B cell (primary cell): ENCODE measurements at regions not wholly inside any gene's neighbourhood (a gene's known extent, or its start where the extent isn't known, plus 50 kb on each side); places are given as distances from the start of the nearest gene placed in this dataset.

Source experiments
- ATAC-seq: fragments of 200-7000 bp; cut with Tn5 transposase; one replicate; pipeline ENCODE4 v1.10.0; 2021; ENCODE audit warnings: low read depth, mild to moderate bottlenecking, moderate number of reproducible peaks, moderate library complexity
- CTCF ChIA-PET: fragments of 350-600 bp; sonication (Branson Sonifier 250); formaldehyde crosslinking; loops from one replicate; lab custom pipeline; 2021; ENCODE audit warnings: antibody characterized with exemption, inconsistent platforms; lab: Charles Lee
- POLR2A ChIA-PET: fragments of 350-600 bp; sonication (Branson Sonifier 250); formaldehyde crosslinking; loops from one replicate; lab custom pipeline; 2021; ENCODE audit warnings: antibody characterized with exemption; lab: Charles Lee
- DNase-seq: peaks from one replicate; pipeline ENCODE4 v3.0.0; 2013
- H2AFZ ChIP-seq: 2 replicates; pipeline ENCODE4 v1.6.1; 2012; ENCODE audit warnings: mild to moderate bottlenecking, low read depth, low read length; ENCODE audit not compliant: insufficient read depth, poor library complexity, severe bottlenecking
- H3K27ac ChIP-seq, 2 donors: 1 replicate in 1 of 2; 2 replicates in 1 of 2; pipeline ENCODE4 v1.5.1; 2012 to 2013; ENCODE audit warnings: low read length in 2 of 2, mild to moderate bottlenecking in 2 of 2, moderate library complexity in 1 of 2
- H3K27me3 ChIP-seq, 4 experiments: fragments of 200-600 bp in 1 of 4; sonication (generic) in 1 of 4; replicated peaks in 1 of 4; 1 replicate in 2 of 4; 2 replicates in 2 of 4; pipeline versions ENCODE4 v1.6.1 to v1.7.0; 2013 to 2016; ENCODE audit warnings: low read length in 3 of 4, mild to moderate bottlenecking in 2 of 4, mixed read lengths in 1 of 4, moderate library complexity in 1 of 4; ENCODE audit not compliant: insufficient read depth in 4 of 4, control insufficient read depth in 3 of 4; ENCODE audit errors: control extremely low read depth in 1 of 4
- H3K36me3 ChIP-seq, 2 experiments: replicated peaks in 1 of 2; 1 replicate in 1 of 2; 2 replicates in 1 of 2; pipeline versions ENCODE4 v1.6.1 to v1.7.1; 2013; ENCODE audit warnings: low read length in 1 of 2; ENCODE audit not compliant: insufficient read depth in 2 of 2, control insufficient read depth in 1 of 2; ENCODE audit errors: control extremely low read depth in 1 of 2, extremely low read depth in 1 of 2
- H3K4me1 ChIP-seq, 2 donors: fragments of 200-600 bp in 1 of 2; sonication (generic) in 1 of 2; 1 replicate in 1 of 2; 2 replicates in 1 of 2; pipeline versions ENCODE4 v1.5.1 to v1.6.1; 2013 to 2017; ENCODE audit warnings: low read length in 2 of 2; ENCODE audit not compliant: control insufficient read depth in 2 of 2, insufficient read depth in 2 of 2
- H3K4me2 ChIP-seq: replicated peaks from 2 replicates; pipeline ENCODE3; 2012; ENCODE audit warnings: mild to moderate bottlenecking, low read depth, low read length; ENCODE audit not compliant: poor library complexity, severe bottlenecking
- H3K4me3 ChIP-seq, 5 experiments: fragments of 200-600 bp in 1 of 5; sonication (generic) in 1 of 5; 1 replicate in 3 of 5; 2 replicates in 2 of 5; pipeline versions ENCODE4 v1.5.1 to v1.7.0; 2011 to 2016; ENCODE audit warnings: low read length in 4 of 5, mild to moderate bottlenecking in 4 of 5, low read depth in 2 of 5, control low read depth in 1 of 5, moderate library complexity in 1 of 5; ENCODE audit not compliant: insufficient read depth in 1 of 5; ENCODE audit errors: control extremely low read depth in 1 of 5, extremely low read depth in 1 of 5
- H3K79me2 ChIP-seq: fragments of 200-600 bp; sonication (generic); one replicate; pipeline ENCODE4 v1.6.0; 2016; ENCODE audit warnings: low read length; ENCODE audit not compliant: control insufficient read depth, insufficient read depth
- H3K9ac ChIP-seq: fragments of 200-600 bp; sonication (generic); 2 replicates; pipeline ENCODE4 v1.6.1; 2017; ENCODE audit warnings: mild to moderate bottlenecking, low read length, moderate library complexity
- H3K9me3 ChIP-seq, 3 donors: one replicate each; pipeline versions ENCODE4 v1.6.1 to v1.7.1; 2013; ENCODE audit warnings: low read length in 2 of 3; ENCODE audit not compliant: control insufficient read depth in 2 of 3, insufficient read depth in 1 of 3; ENCODE audit errors: control extremely low read depth in 1 of 3
- H4K20me1 ChIP-seq: 2 replicates; pipeline ENCODE4 v1.6.0; 2012; ENCODE audit warnings: mild to moderate bottlenecking, low read length; ENCODE audit not compliant: insufficient read depth, control insufficient read depth, poor library complexity, severe bottlenecking
- H3K27ac Mint-ChIP-seq: one replicate; pipeline ENCODE4 v1.8.0; 2021; ENCODE audit warnings: mixed read lengths
- H3K27me3 Mint-ChIP-seq: one replicate; pipeline ENCODE4 v1.8.0; 2021; ENCODE audit warnings: mixed read lengths
- H3K4me1 Mint-ChIP-seq: one replicate; pipeline ENCODE4 v1.8.0; 2021; ENCODE audit warnings: mixed read lengths
- H3K4me3 Mint-ChIP-seq: one replicate; pipeline ENCODE4 v1.8.0; 2021; ENCODE audit warnings: mixed read lengths
- H3K9me3 Mint-ChIP-seq: one replicate; pipeline ENCODE4 v1.8.0; 2022; ENCODE audit warnings: mixed read lengths; ENCODE audit not compliant: insufficient read depth
- EZH2 ChIP-seq: IDR thresholded peaks from 2 replicates; pipeline ENCODE4 v1.6.1; 2012; ENCODE audit warnings: borderline replicate concordance, low read depth, mild to moderate bottlenecking, moderate library complexity, low read length; ENCODE audit not compliant: insufficient read depth, poor library complexity, severe bottlenecking
- WGBS: methylation state at CpG from one replicate; pipeline ENCODE4 v1.1.5; 2013; ENCODE audit warnings: missing lambda C conversion rate; ENCODE audit not compliant: insufficient coverage; 5-methylcytosine and 5-hydroxymethylcytosine counted together
- intact Hi-C: fragments of 100-400 bp; cut with micrococcal nuclease; formaldehyde crosslinking; loops from one replicate; pipeline ENCODE4 v1.10.0; 2022
- TF ChIP-seq, protein P1 (sequence below): fragments of 200-600 bp; IDR thresholded peaks from one replicate; pipeline ENCODE4 v1.8.0; 2022; ENCODE audit warnings: antibody characterized with exemption, mild to moderate bottlenecking

DNA sequence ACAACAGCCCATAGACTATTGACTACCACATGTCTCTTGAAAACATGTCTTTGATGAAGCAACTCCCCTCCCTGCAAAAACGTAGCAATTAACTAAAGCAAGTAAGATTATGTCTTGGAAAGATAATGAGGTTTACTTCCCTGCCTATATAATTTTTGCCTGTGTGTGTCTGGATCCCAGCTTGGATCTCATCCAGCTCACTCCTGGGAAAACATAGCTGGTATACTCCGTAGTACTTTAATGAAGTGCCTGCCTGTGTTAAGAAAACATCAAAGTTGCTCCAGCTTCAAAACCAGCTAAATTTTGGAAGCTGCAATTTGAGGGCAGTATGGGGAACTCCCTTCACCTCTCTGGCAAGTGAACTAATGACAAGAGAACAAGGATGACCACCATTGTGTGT, 182.6 kb upstream of the C9orf72 start:
- H3K79me2 ChIP-seq: no peaks in the 10 kb centered on the region
- no peak overlapping the region for H3K4me3 Mint-ChIP-seq
- no peak overlapping the region for H3K4me3 ChIP-seq
- TF ChIP-seq, protein P1, sequence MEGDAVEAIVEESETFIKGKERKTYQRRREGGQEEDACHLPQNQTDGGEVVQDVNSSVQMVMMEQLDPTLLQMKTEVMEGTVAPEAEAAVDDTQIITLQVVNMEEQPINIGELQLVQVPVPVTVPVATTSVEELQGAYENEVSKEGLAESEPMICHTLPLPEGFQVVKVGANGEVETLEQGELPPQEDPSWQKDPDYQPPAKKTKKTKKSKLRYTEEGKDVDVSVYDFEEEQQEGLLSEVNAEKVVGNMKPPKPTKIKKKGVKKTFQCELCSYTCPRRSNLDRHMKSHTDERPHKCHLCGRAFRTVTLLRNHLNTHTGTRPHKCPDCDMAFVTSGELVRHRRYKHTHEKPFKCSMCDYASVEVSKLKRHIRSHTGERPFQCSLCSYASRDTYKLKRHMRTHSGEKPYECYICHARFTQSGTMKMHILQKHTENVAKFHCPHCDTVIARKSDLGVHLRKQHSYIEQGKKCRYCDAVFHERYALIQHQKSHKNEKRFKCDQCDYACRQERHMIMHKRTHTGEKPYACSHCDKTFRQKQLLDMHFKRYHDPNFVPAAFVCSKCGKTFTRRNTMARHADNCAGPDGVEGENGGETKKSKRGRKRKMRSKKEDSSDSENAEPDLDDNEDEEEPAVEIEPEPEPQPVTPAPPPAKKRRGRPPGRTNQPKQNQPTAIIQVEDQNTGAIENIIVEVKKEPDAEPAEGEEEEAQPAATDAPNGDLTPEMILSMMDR: no peak
- TF ChIP-seq EZH2: no peak
- H3K27me3 ChIP-seq: no peaks in the 10 kb centered on the region
- POLR2A ChIA-PET: no interaction called here
- H3K9ac ChIP-seq: no peak overlapping the region
- no peak overlapping the region for H2AFZ ChIP-seq
- H3K4me2 ChIP-seq: no peak overlapping the region
- no peaks in the 10 kb centered on the region for H3K9me3 ChIP-seq
- intact Hi-C loops: no loop called here
- H4K20me1 ChIP-seq: no peaks in the 10 kb centered on the region
- no peaks in the 10 kb centered on the region for H3K4me1 Mint-ChIP-seq
- ATAC-seq (no peak), DNase-seq (no peak)
- H3K36me3 ChIP-seq: no peaks in the 10 kb centered on the region
- no peak overlapping the region for H3K27ac Mint-ChIP-seq
- CTCF ChIA-PET: interaction anchor here (0.6 kb wide), 1 partner anchor 675 kb away, joined by 5 read pairs; no protein-coding TSS in a partner anchor
- WGBS: 100% methylated on average over 1 of the region's 2 CpGs
- H3K9me3 Mint-ChIP-seq: no peaks in the 10 kb centered on the region
- no peaks in the 10 kb centered on the region for H3K27me3 Mint-ChIP-seq
- H3K27ac ChIP-seq: no peak overlapping the region
- no peaks in the 10 kb centered on the region for H3K4me1 ChIP-seq

DNA sequence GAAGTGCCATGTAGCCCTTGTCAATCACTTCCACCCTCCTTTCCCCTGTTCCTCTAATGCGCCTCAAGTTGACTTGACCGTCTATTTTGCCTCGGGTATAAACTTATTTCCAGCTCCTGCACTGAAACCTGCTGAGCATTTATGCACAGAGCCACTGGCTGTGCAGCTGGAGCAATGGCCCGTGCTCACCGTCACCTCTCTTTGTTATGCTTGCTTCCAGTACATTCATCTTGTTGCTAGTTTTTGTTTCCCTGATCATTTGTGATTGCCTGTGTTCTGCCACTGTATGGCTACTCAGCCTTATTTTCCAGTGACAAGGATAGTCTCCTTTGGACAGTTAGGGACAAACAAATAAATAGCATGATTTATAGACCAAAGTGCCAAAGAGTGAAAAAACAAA, 183.1 kb upstream of the C9orf72 start:
- ChIA-PET POLR2A (no interaction called here), CTCF (no interaction called here)
- ATAC-seq (no peak), DNase-seq (no peak)
- no peak overlapping the region for H3K4me3 Mint-ChIP-seq
- Histone ChIP-seq H3K27ac (no peak overlapping the region), H3K27me3 (no peaks in the 10 kb centered on the region), H3K9ac (no peak overlapping the region), H2AFZ (no peak overlapping the region), H3K4me3 (no peak overlapping the region), H3K36me3 (no peaks in the 10 kb centered on the region), H3K4me1 (no peaks in the 10 kb centered on the region), H3K9me3 (no peaks in the 10 kb centered on the region), H3K79me2 (no peaks in the 10 kb centered on the region), H3K4me2 (no peak overlapping the region), H4K20me1 (no peaks in the 10 kb centered on the region)
- no peaks in the 10 kb centered on the region for H3K9me3 Mint-ChIP-seq
- WGBS: 89% methylated on average over 3 of the region's 5 CpGs
- H3K4me1 Mint-ChIP-seq: no peaks in the 10 kb centered on the region
- no peak overlapping the region for H3K27ac Mint-ChIP-seq
- intact Hi-C loops: no loop called here
- TF ChIP-seq EZH2: no peak
- TF ChIP-seq, protein P1: no peak
- no peaks in the 10 kb centered on the region for H3K27me3 Mint-ChIP-seq
